ENCODE measurements at regions not wholly inside any gene's neighbourhood (a gene's known extent, or its start where the extent isn't known, plus 50 kb on each side); places are given as distances from the start of the nearest gene placed in this dataset.
A peak's percentile ranks its signal among the peaks of the same experiment; 100 is the strongest.

GRCh38 chr6:125598422-125598821, 151.0 kb upstream of the HEY2 start:
- Mint-ChIP-seq H3K4me3 (no peak overlapping the region), H3K36me3 (no peaks in the 10 kb centered on the region), H3K27me3 (peaks cover 3 to 36% (median 19%) of the 10 kb centered on the region in 5 donors), H3K27ac (no peak overlapping the region), H3K4me1 (no peaks in the 10 kb centered on the region), H3K9me3 (no peaks in the 10 kb centered on the region)
- no peak overlapping the region for H3K27ac ChIP-seq (ENCODE audit: low read depth, low read length)
- no peaks in the 10 kb centered on the region for H3K36me3 ChIP-seq (ENCODE audit: control insufficient read depth in 2 of 3, insufficient read depth in 3 of 3, low read length in 3 of 3)
- ChIA-PET CTCF (no interaction called here), POLR2A (no interaction called here)
- no peak overlapping the region for H3K4me3 ChIP-seq (ENCODE audit: low read length)
- H3K4me1 ChIP-seq (ENCODE audit: control insufficient read depth in 2 of 2, insufficient read depth in 2 of 2, low read length in 2 of 2), result no peaks in the 10 kb centered on the region
- ATAC-seq, result peak; percentile 77
- no peak for DNase-seq
- H3K9me3 ChIP-seq (ENCODE audit: control insufficient read depth in 2 of 3, low read length in 3 of 3), result no peaks in the 10 kb centered on the region
- intact Hi-C loops (cut with micrococcal nuclease), result no loop called here
- no peaks in the 10 kb centered on the region for H3K27me3 ChIP-seq (ENCODE audit: control insufficient read depth in 2 of 2, insufficient read depth in 2 of 2, low read length in 2 of 2)

DNA sequence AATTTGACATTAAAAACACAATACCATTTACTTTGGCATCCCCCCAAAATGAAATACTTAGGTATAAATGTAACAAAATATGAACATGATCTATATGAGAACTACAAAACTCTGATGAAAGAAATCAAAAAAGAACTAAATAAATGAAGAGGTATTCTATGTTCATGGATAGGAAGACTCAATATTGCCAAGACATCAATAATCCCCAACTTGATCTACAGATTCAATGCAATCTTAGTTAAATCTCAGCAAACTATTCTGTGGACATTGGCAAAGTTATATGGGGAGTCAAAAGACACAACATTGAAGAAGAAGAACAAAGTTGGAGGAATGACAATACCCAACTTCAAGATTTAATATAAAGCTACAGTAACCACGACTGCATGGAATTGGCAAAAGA, 145.2 kb upstream of the HEY2 start:
- ChIA-PET CTCF (no interaction called here), POLR2A (no interaction called here)
- Histone ChIP-seq H3K4me1 (ENCODE audit: control insufficient read depth in 2 of 2, insufficient read depth in 2 of 2, low read length in 2 of 2) (no peaks in the 10 kb centered on the region), H3K36me3 (ENCODE audit: control insufficient read depth in 2 of 3, insufficient read depth in 3 of 3, low read length in 3 of 3) (no peaks in the 10 kb centered on the region), H3K27ac (ENCODE audit: low read depth, low read length) (no peak overlapping the region), H3K4me3 (ENCODE audit: low read length) (no peak overlapping the region), H3K9me3 (ENCODE audit: control insufficient read depth in 2 of 3, low read length in 3 of 3) (no peaks in the 10 kb centered on the region), H3K27me3 (ENCODE audit: control insufficient read depth in 2 of 2, insufficient read depth in 2 of 2, low read length in 2 of 2) (no peaks in the 10 kb centered on the region)
- H3K4me3 Mint-ChIP-seq, result no peak overlapping the region
- DNase-seq (no peak), ATAC-seq (no peak)
- H3K27ac Mint-ChIP-seq, result no peak overlapping the region
- no peaks in the 10 kb centered on the region for H3K4me1 Mint-ChIP-seq
- H3K9me3 Mint-ChIP-seq, result peaks cover 0 to 7% (median 3%) of the 10 kb centered on the region in 11 donors
- H3K27me3 Mint-ChIP-seq, result peaks cover 5 to 40% (median 12%) of the 10 kb centered on the region in 5 donors
- intact Hi-C loops (cut with micrococcal nuclease), result no loop called here
- H3K36me3 Mint-ChIP-seq, result no peaks in the 10 kb centered on the region

DNA sequence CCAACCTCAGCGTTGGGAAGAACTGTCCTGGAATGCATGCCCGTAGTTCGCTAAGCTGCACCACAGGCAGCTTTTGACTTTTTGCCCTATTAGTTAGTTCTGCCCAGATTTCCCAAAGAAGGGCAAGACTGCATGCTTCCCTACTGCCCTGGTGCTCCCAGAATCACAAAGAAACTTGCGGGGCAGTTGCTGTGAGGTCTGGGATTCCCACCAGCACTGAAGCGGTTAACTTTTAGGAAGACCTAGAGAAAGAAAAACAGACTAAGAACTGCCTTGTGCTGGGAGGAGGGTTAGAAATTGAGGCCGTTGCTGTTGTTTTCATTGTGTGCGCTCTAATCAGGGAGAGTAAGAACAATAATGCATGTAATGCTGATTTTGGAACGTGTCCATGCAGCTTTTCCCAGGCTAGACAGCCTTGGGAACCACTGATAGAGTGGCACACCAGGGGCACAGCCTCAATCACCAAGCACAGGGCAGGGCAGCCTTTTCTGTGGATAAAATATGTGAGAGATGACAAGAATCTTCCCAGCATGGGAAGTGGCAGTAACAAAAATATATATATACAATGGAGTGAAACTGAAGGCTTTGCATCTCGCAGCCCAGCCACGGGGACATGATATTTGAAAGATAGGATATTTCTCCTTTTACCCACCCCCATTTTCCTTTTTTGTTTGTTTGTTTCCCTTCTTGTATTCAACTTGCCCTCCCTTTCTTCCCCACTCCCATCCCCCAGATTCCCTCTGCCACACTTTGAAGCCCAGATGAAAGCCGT, 137.7 kb upstream of the HEY2 start:
- Histone ChIP-seq H3K9me3 (ENCODE audit: control insufficient read depth in 2 of 3, low read length in 3 of 3) (no peaks in the 10 kb centered on the region), H3K27ac (ENCODE audit: low read depth, low read length) (no peak overlapping the region), H3K4me1 (ENCODE audit: control insufficient read depth in 2 of 2, insufficient read depth in 2 of 2, low read length in 2 of 2) (no peaks in the 10 kb centered on the region), H3K36me3 (ENCODE audit: control insufficient read depth in 2 of 3, insufficient read depth in 3 of 3, low read length in 3 of 3) (no peaks in the 10 kb centered on the region), H3K4me3 (ENCODE audit: low read length) (no peak overlapping the region), H3K27me3 (ENCODE audit: control insufficient read depth in 2 of 2, insufficient read depth in 2 of 2, low read length in 2 of 2) (no peaks in the 10 kb centered on the region)
- Mint-ChIP-seq H3K36me3 (no peaks in the 10 kb centered on the region), H3K27ac (no peak overlapping the region), H3K9me3 (peaks cover 0 to 10% (median 0%) of the 10 kb centered on the region in 11 donors), H3K4me3 (no peak overlapping the region), H3K27me3 (peaks cover 3 to 36% (median 30%) of the 10 kb centered on the region in 5 donors), H3K4me1 (no peaks in the 10 kb centered on the region)
- POLR2A ChIA-PET, result no interaction called here
- DNase-seq (no peak), ATAC-seq (no peak)
- CTCF ChIA-PET, result no interaction called here
- intact Hi-C loops (cut with micrococcal nuclease), result no loop called here

- Histone ChIP-seq H3K4me1 (ENCODE audit: control insufficient read depth in 2 of 2, insufficient read depth in 2 of 2, low read length in 2 of 2) (no peaks in the 10 kb centered on the region), H3K36me3 (ENCODE audit: control insufficient read depth in 2 of 3, insufficient read depth in 3 of 3, low read length in 3 of 3) (no peaks in the 10 kb centered on the region), H3K27ac (ENCODE audit: low read depth, low read length) (no peak overlapping the region), H3K4me3 (ENCODE audit: low read length) (no peak overlapping the region), H3K9me3 (ENCODE audit: control insufficient read depth in 2 of 3, low read length in 3 of 3) (no peaks in the 10 kb centered on the region), H3K27me3 (ENCODE audit: control insufficient read depth in 2 of 2, insufficient read depth in 2 of 2, low read length in 2 of 2) (no peaks in the 10 kb centered on the region)
- Mint-ChIP-seq H3K9me3 (peaks cover 0 to 8% (median 0%) of the 10 kb centered on the region in 11 donors), H3K27me3 (peaks cover 3 to 37% (median 30%) of the 10 kb centered on the region in 5 donors), H3K27ac (no peak overlapping the region), H3K4me3 (no peak overlapping the region), H3K36me3 (no peaks in the 10 kb centered on the region), H3K4me1 (no peaks in the 10 kb centered on the region)
- ATAC-seq (no peak), DNase-seq (no peak)
- ChIA-PET CTCF (no interaction called here), POLR2A (no interaction called here)
- intact Hi-C loops (cut with micrococcal nuclease), result no loop called here
Observed at GRCh38 chr6:125612345-125612846, 137.0 kb upstream of the HEY2 start.

- Histone ChIP-seq H3K27ac (ENCODE audit: low read depth, low read length) (no peak overlapping the region), H3K36me3 (ENCODE audit: control insufficient read depth in 2 of 3, insufficient read depth in 3 of 3, low read length in 3 of 3) (no peaks in the 10 kb centered on the region), H3K4me1 (ENCODE audit: control insufficient read depth in 2 of 2, insufficient read depth in 2 of 2, low read length in 2 of 2) (no peaks in the 10 kb centered on the region), H3K9me3 (ENCODE audit: control insufficient read depth in 2 of 3, low read length in 3 of 3) (no peaks in the 10 kb centered on the region), H3K27me3 (ENCODE audit: control insufficient read depth in 2 of 2, insufficient read depth in 2 of 2, low read length in 2 of 2) (no peaks in the 10 kb centered on the region), H3K4me3 (ENCODE audit: low read length) (no peak overlapping the region)
- H3K4me1 Mint-ChIP-seq, result no peaks in the 10 kb centered on the region
- no peak for ATAC-seq
- no peaks in the 10 kb centered on the region for H3K36me3 Mint-ChIP-seq
- no peaks in the 10 kb centered on the region for H3K9me3 Mint-ChIP-seq
- intact Hi-C loops (cut with micrococcal nuclease), result no loop called here
- CTCF ChIA-PET, result no interaction called here
- DNase-seq, result no peak
- H3K27me3 Mint-ChIP-seq, result peaks cover 12 to 37% (median 22%) of the 10 kb centered on the region in 5 donors
- H3K27ac Mint-ChIP-seq, result no peak overlapping the region
- H3K4me3 Mint-ChIP-seq, result no peak overlapping the region
- POLR2A ChIA-PET, result no interaction called here
Observed at GRCh38 chr6:125618629-125619028, 130.8 kb upstream of the HEY2 start.

- no peaks in the 10 kb centered on the region for H3K4me1 ChIP-seq (ENCODE audit: control insufficient read depth in 2 of 2, insufficient read depth in 2 of 2, low read length in 2 of 2)
- ChIA-PET POLR2A (no interaction called here), CTCF (no interaction called here)
- Mint-ChIP-seq H3K4me3 (no peak overlapping the region), H3K36me3 (no peaks in the 10 kb centered on the region), H3K27ac (no peak overlapping the region), H3K9me3 (no peaks in the 10 kb centered on the region), H3K4me1 (no peaks in the 10 kb centered on the region), H3K27me3 (peaks cover 10 to 35% (median 17%) of the 10 kb centered on the region in 5 donors)
- H3K27ac ChIP-seq (ENCODE audit: low read depth, low read length), result no peak overlapping the region
- H3K27me3 ChIP-seq (ENCODE audit: control insufficient read depth in 2 of 2, insufficient read depth in 2 of 2, low read length in 2 of 2), result no peaks in the 10 kb centered on the region
- intact Hi-C loops (cut with micrococcal nuclease), result no loop called here
- no peaks in the 10 kb centered on the region for H3K9me3 ChIP-seq (ENCODE audit: control insufficient read depth in 2 of 3, low read length in 3 of 3)
- DNase-seq, result no peak
- H3K4me3 ChIP-seq (ENCODE audit: low read length), result no peak overlapping the region
- ATAC-seq, result no peak
- no peaks in the 10 kb centered on the region for H3K36me3 ChIP-seq (ENCODE audit: control insufficient read depth in 2 of 3, insufficient read depth in 3 of 3, low read length in 3 of 3)
Observed at GRCh38 chr6:125623085-125623484, 126.3 kb upstream of the HEY2 start.

- H3K9me3 Mint-ChIP-seq, result peaks cover 0 to 6% (median 0%) of the 10 kb centered on the region in 11 donors
- DNase-seq, result no peak
- peak overlapping the region in 1 of 9 donors; percentile 25 for H3K27ac Mint-ChIP-seq
- no peak for ATAC-seq
- intact Hi-C loops (cut with micrococcal nuclease), result no loop called here
- Histone ChIP-seq H3K4me3 (ENCODE audit: low read length) (no peak overlapping the region), H3K4me1 (ENCODE audit: control insufficient read depth in 2 of 2, insufficient read depth in 2 of 2, low read length in 2 of 2) (no peaks in the 10 kb centered on the region), H3K27ac (ENCODE audit: low read depth, low read length) (no peak overlapping the region), H3K36me3 (ENCODE audit: control insufficient read depth in 2 of 3, insufficient read depth in 3 of 3, low read length in 3 of 3) (no peaks in the 10 kb centered on the region), H3K27me3 (ENCODE audit: control insufficient read depth in 2 of 2, insufficient read depth in 2 of 2, low read length in 2 of 2) (no peaks in the 10 kb centered on the region), H3K9me3 (ENCODE audit: control insufficient read depth in 2 of 3, low read length in 3 of 3) (no peaks in the 10 kb centered on the region)
- H3K27me3 Mint-ChIP-seq, result peaks cover 6 to 14% (median 9%) of the 10 kb centered on the region in 5 donors
- H3K4me3 Mint-ChIP-seq, result no peak overlapping the region
- POLR2A ChIA-PET, result no interaction called here
- H3K36me3 Mint-ChIP-seq, result no peaks in the 10 kb centered on the region
- CTCF ChIA-PET, result no interaction called here
- H3K4me1 Mint-ChIP-seq, result no peaks in the 10 kb centered on the region
Observed at GRCh38 chr6:125631165-125631564, 118.3 kb upstream of the HEY2 start.
